GM12878 (cell line): ENCODE measurements at regions not wholly inside any gene's neighbourhood (a gene's known extent, or its start where the extent isn't known, plus 50 kb on each side); places are given as distances from the start of the nearest gene placed in this dataset. TPM values are rescaled to one million over a fixed set of nuclear protein-coding genes. Genes with fewer than 3 reads are reported as not detected.

Experiments
- CEBPZ ChIP-seq: fragments of 150-350 bp; IDR thresholded peaks from 2 replicates; pipeline ENCODE4 v1.6.1; 2016; ENCODE audit warnings: low read depth, low read length
- IKZF1 ChIP-seq: fragments of 450-650 bp; conservative IDR thresholded peaks from 2 replicates; pipeline ENCODE4 v1.6.1; 2017; ENCODE audit warnings: antibody characterized with exemption, mild to moderate bottlenecking
- POLR2AphosphoS2 ChIP-seq: IDR thresholded peaks from 2 replicates; pipeline ENCODE4 v1.6.1; 2011; ENCODE audit warnings: low read depth, mild to moderate bottlenecking, low read length, improper control_type of control experiment, moderate library complexity
- POU2F2 ChIP-seq: IDR thresholded peaks from 3 replicates; pipeline ENCODE4 v1.6.1; 2011; ENCODE audit warnings: low read depth, mild to moderate bottlenecking, low read length, borderline replicate concordance
- RUNX3 ChIP-seq: IDR thresholded peaks from 2 replicates; pipeline ENCODE4 v1.6.1; 2012; ENCODE audit warnings: low read length, inconsistent platforms
- small RNA-seq: library from RNA; depleted of rRNA; stranded (forward); fragments of <200 nt; gene quantifications from one replicate; pipeline ENCODE3, GENCODE V24; 2014

DNA sequence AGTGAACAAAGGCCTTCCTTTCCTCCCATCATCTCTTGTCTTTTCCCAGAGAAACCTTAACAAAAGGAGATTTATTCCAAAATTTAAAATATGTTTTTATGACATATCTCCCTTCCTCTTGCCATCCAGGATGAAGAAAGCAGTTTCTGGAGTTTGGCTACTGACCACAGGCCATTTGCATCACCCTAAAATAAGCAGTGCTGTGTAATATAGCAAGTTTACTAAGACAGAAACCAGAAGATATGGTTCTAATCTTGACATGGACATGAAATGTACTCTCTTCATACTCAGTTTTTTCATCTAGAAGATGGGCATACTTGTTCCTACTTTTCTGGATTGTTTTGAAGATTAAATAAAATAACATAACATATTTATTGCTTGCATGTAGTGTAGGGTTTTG is 50.2 kb upstream of the ZFAND5 start (continued):
- TF ChIP-seq CEBPZ (no peak), RUNX3 (peak; percentile 76), POLR2AphosphoS2 (no peak), POU2F2 (peak; percentile 63; the same call in 1 of the 3 replicates), IKZF1 (no peak)
- TF ChIP-seq, all 136 proteins: peak for 7

Small RNAs in the stretch of these regions (small RNA-seq; reads per million reads assigned to genes)
- gene AL445646.1, result not detected
